ENCODE measurements at regions not wholly inside any gene's neighbourhood (a gene's known extent, or its start where the extent isn't known, plus 50 kb on each side); places are given as distances from the start of the nearest gene placed in this dataset.

DNA sequence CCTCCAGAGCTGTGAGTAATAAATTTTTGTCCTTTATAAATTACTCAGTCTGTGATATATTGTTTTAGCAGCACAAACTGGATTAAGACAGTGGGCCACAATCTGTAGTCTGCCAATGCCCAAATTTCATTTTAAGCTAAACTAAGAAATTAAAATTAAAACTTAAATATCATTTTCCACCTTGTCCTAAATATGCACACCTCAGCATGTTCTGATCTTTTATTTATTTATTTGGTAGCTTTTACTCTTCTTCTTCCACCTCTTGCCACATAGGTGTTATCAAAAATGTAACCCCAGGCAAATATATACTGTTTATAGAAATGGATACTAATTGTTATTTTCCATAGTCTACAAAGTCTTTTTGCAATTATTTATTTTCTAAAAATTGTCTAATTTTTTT, 1102.2 kb upstream of the COX7C start:
- H3K27me3 Mint-ChIP-seq (ENCODE audit: low read depth), result no peaks in the 10 kb centered on the region
- no peaks in the 10 kb centered on the region for H3K4me1 Mint-ChIP-seq
- H3K4me3 Mint-ChIP-seq, result no peak overlapping the region
- no peaks in the 10 kb centered on the region for H3K36me3 Mint-ChIP-seq (ENCODE audit: low read depth)
- no peaks in the 10 kb centered on the region for H3K9me3 Mint-ChIP-seq
- H3K27ac Mint-ChIP-seq, result no peak overlapping the region
- TF ChIP-seq, protein P1, sequence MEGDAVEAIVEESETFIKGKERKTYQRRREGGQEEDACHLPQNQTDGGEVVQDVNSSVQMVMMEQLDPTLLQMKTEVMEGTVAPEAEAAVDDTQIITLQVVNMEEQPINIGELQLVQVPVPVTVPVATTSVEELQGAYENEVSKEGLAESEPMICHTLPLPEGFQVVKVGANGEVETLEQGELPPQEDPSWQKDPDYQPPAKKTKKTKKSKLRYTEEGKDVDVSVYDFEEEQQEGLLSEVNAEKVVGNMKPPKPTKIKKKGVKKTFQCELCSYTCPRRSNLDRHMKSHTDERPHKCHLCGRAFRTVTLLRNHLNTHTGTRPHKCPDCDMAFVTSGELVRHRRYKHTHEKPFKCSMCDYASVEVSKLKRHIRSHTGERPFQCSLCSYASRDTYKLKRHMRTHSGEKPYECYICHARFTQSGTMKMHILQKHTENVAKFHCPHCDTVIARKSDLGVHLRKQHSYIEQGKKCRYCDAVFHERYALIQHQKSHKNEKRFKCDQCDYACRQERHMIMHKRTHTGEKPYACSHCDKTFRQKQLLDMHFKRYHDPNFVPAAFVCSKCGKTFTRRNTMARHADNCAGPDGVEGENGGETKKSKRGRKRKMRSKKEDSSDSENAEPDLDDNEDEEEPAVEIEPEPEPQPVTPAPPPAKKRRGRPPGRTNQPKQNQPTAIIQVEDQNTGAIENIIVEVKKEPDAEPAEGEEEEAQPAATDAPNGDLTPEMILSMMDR (IDR thresholded peaks at IDR 0.05; ENCODE audit: unreplicated experiment in 3 of 3), result no peak

DNA sequence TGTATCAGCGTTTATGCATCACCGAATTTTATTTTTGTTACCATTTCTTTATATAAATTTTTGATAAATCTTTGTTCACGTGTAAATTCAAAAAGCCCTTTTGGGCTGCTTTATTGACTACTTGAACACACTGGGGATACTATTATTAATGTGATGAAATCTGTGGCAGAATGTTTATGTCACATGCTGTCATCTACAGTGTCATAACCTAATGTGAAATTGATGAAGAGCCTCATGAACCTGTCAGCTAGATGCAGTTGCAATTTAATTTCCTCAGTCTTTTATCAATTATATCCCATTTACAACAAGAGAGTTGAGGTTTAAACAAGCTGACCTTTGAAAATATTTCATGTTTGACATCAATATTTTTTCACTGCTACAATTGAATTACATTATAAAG, 1100.4 kb upstream of the COX7C start:
- Mint-ChIP-seq H3K27me3 (ENCODE audit: low read depth) (no peaks in the 10 kb centered on the region), H3K4me1 (no peaks in the 10 kb centered on the region), H3K27ac (no peak overlapping the region), H3K9me3 (no peaks in the 10 kb centered on the region), H3K36me3 (ENCODE audit: low read depth) (no peaks in the 10 kb centered on the region), H3K4me3 (no peak overlapping the region)
- TF ChIP-seq, protein P1 (IDR thresholded peaks at IDR 0.05; ENCODE audit: unreplicated experiment in 3 of 3), result no peak

DNA sequence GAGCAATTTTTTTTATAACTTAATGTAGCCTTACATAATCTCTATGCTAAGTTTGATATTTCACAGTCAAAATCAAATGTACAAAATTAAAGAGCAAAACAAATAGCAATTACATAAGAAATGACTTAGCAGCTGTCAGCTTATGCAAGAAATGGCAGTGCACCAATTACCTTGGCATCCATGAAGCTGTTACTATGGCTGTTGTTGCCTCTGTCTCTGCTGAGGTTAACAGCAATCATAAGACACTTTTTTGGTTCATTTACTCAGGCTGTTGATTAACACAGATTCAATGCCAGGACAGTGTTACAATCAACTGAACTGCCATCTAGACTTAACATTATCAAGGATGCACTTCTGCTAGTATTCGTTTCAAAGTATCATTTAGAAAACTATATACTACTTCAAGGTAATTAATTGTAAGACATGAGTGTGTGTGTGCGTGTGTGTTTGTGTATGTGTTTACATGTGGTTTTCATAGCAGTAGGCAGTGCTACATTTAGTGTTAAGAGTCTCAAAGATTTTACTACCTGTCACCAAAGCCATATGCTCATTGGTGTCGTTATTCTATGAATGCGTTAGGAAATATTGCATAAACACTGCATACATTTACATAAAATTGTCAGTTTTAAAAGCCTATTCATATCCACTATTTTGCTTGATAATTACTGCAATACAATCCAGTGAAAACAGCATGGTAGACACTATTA, 1084.2 kb upstream of the COX7C start:
- Mint-ChIP-seq H3K36me3 (ENCODE audit: low read depth) (no peaks in the 10 kb centered on the region), H3K9me3 (no peaks in the 10 kb centered on the region), H3K27me3 (ENCODE audit: low read depth) (no peaks in the 10 kb centered on the region), H3K4me3 (no peak overlapping the region), H3K27ac (no peak overlapping the region), H3K4me1 (no peaks in the 10 kb centered on the region)
- TF ChIP-seq, protein P1 (IDR thresholded peaks at IDR 0.05; ENCODE audit: unreplicated experiment in 3 of 3), result no peak

DNA sequence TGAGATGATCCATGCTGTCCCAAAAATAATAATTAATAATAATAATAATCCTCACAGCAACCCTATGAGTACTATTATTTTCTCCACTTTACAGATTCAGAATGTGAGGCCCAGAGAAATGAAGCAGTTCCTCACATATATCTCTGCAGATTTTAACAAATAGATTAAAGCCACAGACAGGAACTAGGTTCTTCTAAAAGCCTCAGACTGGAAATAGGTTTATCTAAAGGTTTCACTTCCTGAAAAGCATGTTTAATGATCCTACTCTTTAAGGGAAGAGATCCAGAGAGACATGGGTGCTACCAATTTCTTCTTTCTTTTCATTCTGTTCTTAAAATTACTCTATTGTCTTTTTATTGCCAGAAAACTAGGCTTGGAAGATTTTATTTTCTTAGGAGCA, 1079.4 kb upstream of the COX7C start:
- Mint-ChIP-seq H3K4me3 (no peak overlapping the region), H3K27me3 (ENCODE audit: low read depth) (no peaks in the 10 kb centered on the region), H3K4me1 (no peaks in the 10 kb centered on the region), H3K36me3 (ENCODE audit: low read depth) (no peaks in the 10 kb centered on the region), H3K27ac (no peak overlapping the region), H3K9me3 (no peaks in the 10 kb centered on the region)
- TF ChIP-seq, protein P1 (IDR thresholded peaks at IDR 0.05; ENCODE audit: unreplicated experiment in 3 of 3), result no peak

DNA sequence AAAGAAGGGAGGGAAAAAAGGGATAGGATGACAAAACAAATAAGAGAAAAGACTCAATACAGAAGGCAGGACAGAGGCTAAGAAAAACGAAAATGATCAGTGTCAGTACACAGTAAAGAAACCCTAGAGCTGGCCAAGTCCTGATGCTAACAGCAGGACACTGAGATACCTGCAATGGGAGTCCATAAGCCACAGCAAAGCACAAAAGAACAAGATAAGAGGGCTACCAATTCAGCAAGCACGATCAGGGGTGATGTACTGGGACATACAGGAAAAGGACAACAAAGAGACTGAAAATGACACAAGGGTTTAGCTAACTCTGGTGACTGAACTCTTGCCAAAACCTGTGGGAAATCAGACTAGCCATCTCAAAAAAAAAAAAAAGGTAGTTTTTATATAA, 1072.6 kb upstream of the COX7C start:
- Mint-ChIP-seq H3K9me3 (peaks cover 6% of the 10 kb centered on the region), H3K27me3 (ENCODE audit: low read depth) (peaks cover 4% of the 10 kb centered on the region), H3K4me3 (no peak overlapping the region), H3K36me3 (ENCODE audit: low read depth) (no peaks in the 10 kb centered on the region), H3K4me1 (no peaks in the 10 kb centered on the region), H3K27ac (no peak overlapping the region)
- TF ChIP-seq, protein P1 (IDR thresholded peaks at IDR 0.05; ENCODE audit: unreplicated experiment in 3 of 3), result no peak

DNA sequence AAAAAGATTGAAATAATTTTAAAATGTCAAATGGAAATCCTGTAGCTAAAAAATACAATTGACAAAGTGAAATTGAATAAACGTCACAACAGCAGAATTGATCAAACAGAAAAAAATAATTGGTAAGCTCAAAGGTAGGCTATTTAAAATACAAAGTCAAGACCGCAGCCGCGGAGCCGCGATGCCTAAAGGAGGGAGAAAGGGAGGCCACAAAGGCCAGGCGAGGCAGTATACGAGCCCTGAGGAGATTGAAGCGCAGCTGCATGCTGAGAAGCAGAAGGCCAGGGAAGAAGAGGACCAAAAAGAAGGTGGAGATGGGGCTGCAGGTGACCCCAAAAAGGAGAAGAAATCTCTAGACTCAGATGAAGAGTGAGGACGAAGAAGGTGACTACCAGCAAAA, 1068.5 kb upstream of the COX7C start:
- TF ChIP-seq, protein P1 (IDR thresholded peaks at IDR 0.05; ENCODE audit: unreplicated experiment in 3 of 3), result no peak

More for the DNA sequence above, 1068.5 kb upstream of the COX7C start:
- H3K4me1 Mint-ChIP-seq, result no peaks in the 10 kb centered on the region
- no peak overlapping the region for H3K27ac Mint-ChIP-seq
- peaks cover 12% of the 10 kb centered on the region for H3K9me3 Mint-ChIP-seq
- peaks cover 4% of the 10 kb centered on the region for H3K27me3 Mint-ChIP-seq (ENCODE audit: low read depth)
- H3K36me3 Mint-ChIP-seq (ENCODE audit: low read depth), result no peaks in the 10 kb centered on the region
- no peak overlapping the region for H3K4me3 Mint-ChIP-seq
